ENCODE measurements at regions not wholly inside any gene's neighbourhood (a gene's known extent, or its start where the extent isn't known, plus 50 kb on each side); places are given as distances from the start of the nearest gene placed in this dataset.
"Not testable (repeated sequence)": the region's sequence is repeated elsewhere in the genome, so short reads cannot be mapped to it uniquely, and the experiment has no call there.

GRCh38 chr22:22795639-22796038 lies 92.0 kb upstream of the IGLL5 start:
- TF ChIP-seq, protein P1, sequence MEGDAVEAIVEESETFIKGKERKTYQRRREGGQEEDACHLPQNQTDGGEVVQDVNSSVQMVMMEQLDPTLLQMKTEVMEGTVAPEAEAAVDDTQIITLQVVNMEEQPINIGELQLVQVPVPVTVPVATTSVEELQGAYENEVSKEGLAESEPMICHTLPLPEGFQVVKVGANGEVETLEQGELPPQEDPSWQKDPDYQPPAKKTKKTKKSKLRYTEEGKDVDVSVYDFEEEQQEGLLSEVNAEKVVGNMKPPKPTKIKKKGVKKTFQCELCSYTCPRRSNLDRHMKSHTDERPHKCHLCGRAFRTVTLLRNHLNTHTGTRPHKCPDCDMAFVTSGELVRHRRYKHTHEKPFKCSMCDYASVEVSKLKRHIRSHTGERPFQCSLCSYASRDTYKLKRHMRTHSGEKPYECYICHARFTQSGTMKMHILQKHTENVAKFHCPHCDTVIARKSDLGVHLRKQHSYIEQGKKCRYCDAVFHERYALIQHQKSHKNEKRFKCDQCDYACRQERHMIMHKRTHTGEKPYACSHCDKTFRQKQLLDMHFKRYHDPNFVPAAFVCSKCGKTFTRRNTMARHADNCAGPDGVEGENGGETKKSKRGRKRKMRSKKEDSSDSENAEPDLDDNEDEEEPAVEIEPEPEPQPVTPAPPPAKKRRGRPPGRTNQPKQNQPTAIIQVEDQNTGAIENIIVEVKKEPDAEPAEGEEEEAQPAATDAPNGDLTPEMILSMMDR (IDR thresholded peaks at IDR 0.05; ENCODE audit: poor library complexity): not testable (repeated sequence)
- not testable (repeated sequence) for TF ChIP-seq EZH2 (IDR thresholded peaks at IDR 0.05; ENCODE audit: borderline replicate concordance); EZH2phosphoT487 (IDR thresholded peaks at IDR 0.05; ENCODE audit: low read depth, severe bottlenecking, unreplicated experiment)

Data from hepatocyte (in vitro differentiated cells).